ENCODE measurements at regions not wholly inside any gene's neighbourhood (a gene's known extent, or its start where the extent isn't known, plus 50 kb on each side); places are given as distances from the start of the nearest gene placed in this dataset.
"Not testable (repeated sequence)": the region's sequence is repeated elsewhere in the genome, so short reads cannot be mapped to it uniquely, and the experiment has no call there.

- DNase-seq, result no peak
Measured at GRCh38 chr17:31746884-31747495, 112.1 kb downstream of the COPRS start.

- DNase-seq, result no peak
Measured at GRCh38 chr17:31745964-31746600, 113.0 kb downstream of the COPRS start.

DNA sequence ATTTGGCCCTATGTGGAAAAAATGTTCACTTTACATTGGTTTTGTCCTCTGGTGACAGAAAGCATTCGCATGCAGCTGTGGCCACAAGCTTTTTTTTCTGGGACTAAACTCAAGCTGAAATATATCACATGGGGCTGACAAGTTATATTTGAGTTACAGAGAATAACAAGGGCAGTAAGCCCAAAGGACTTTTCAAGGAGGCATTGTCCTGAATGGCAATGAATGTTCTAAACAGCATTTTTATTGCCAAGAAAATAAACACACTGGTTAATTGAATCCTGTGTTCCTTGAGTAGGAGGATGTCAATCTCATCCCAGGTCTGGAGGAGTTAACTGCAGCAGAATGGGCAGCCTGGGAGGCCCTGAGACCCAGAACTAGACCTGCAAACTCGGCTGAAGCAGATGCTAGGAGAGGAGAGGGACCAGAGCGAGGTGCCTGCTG lies 114.5 kb downstream of the COPRS start:
- DNase-seq, result no peak

DNA sequence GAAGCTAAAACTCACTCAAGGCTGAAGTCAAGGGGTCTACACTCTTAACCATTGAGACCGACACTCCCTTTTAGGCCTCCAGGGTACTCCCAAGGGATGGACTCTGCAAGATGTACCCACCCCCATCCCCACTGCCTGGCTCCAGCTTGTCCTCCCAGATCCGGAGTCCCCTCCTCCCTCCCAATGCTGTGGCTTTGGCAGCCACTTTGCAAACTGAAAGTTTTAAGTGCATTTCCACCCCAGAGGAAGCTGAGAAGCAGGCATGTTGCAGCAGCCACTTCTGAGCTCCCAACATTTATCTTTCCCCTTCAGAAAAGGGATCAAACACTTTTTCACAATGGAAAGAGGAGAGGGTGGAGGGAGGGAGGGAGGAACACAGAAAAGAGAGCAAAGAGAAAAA lies 115.2 kb downstream of the COPRS start:
- no peak for DNase-seq

DNA sequence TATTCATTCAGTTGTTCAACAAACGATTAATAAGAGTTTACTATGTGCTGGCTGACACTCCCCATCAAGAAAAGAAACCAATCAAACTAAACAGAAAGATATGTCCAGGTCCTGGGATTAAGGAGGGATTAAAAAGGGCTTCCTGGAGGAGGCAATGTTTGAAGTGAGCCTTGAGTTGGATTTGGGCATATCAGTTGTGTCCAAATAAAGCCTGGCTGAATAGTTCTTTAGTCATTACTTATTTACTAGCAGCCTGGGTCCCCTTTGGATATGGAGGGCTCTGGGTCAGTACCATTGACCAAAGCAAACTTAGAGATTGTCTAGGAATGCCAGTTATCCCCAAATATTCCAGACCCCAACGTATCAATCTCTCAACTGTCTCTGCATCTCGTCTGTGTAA lies 117.7 kb downstream of the COPRS start:
- DNase-seq, result no peak

DNA sequence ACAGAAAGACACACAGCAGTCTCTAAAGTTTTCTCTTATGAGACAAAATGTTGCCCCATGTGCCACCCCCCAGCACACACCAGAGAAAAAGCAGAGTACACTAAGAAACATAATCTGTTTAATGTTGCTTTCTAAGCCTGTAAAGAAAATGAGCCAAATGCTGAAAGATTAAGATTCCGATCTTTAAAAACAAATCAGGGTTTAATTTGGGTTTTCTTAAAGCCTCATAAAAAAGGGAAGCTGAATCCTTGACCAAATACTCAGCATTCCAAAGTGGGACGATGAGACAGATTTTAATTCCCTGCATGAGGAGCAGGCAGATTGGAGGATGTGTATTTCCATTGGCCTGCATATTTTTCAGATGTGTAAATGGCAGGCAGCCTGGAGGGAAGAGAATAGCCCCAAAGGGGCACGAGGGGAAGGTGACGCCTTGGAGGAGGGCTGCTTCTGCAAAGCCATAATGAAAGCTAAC lies 118.4 kb downstream of the COPRS start:
- no peak for DNase-seq

- no peak for DNase-seq
Measured at GRCh38 chr17:31738996-31739699, 119.9 kb downstream of the COPRS start.

DNA sequence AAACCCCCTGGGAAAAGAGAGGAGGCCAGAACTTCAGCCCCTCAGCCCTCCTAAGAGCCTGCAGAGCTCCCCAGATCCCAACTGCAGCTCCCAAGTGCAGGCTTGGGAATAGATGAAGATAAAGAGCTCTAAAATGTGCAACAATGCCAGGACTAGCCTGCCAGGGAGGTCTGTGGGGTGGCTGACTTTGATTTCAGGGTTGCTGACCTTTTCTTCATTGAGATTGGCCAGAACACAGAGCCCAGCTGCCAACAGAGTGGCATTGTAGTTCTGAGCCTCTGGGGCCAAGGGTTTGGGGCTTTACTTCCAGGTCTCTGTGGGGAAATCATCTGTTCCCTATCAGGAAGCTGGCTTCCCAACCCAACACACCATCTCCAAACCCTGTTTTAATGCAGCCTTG lies 120.6 kb downstream of the COPRS start:
- no peak for DNase-seq

DNA sequence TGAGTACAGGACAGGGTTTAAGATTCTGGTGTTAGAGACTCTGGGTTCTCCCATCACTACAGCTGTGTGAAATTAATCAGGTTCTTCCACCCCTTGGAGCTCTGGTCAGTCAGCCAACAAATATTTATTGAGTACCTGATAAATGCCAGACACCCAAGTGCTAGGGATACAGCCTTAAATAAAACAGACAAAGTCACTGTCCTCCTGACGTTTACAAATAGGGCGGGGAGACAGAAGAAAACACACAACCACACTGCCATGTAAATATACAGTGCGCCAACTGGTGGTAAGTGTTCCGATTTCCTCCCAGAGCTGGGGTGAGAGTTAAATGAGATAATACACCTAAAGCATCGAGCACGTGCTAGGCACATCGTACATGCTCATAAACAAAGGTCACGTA lies 121.0 kb downstream of the COPRS start:
- DNase-seq, result no peak

- no peak for DNase-seq
Measured at GRCh38 chr17:31736855-31737625, 122.0 kb downstream of the COPRS start.

GRCh38 chr17:31733326-31733725 lies 125.7 kb downstream of the COPRS start:
- no peak for DNase-seq

GRCh38 chr17:31731585-31732154 lies 127.4 kb downstream of the COPRS start:
- not testable (repeated sequence) for DNase-seq

- DNase-seq, result no peak
Measured at GRCh38 chr17:31731118-31731517, 127.9 kb downstream of the COPRS start.

GRCh38 chr17:31726980-31727427 lies 132.0 kb downstream of the COPRS start:
- DNase-seq, result no peak

- no peak for DNase-seq
Measured at GRCh38 chr17:31724619-31725018, 134.4 kb downstream of the COPRS start.

- DNase-seq, result no peak
Measured at GRCh38 chr17:31724026-31724425, 135.0 kb downstream of the COPRS start.

GRCh38 chr17:31722251-31723056 lies 136.6 kb downstream of the COPRS start:
- no peak for DNase-seq

- no peak for DNase-seq
Measured at GRCh38 chr17:31721291-31722025, 137.6 kb downstream of the COPRS start.

DNA sequence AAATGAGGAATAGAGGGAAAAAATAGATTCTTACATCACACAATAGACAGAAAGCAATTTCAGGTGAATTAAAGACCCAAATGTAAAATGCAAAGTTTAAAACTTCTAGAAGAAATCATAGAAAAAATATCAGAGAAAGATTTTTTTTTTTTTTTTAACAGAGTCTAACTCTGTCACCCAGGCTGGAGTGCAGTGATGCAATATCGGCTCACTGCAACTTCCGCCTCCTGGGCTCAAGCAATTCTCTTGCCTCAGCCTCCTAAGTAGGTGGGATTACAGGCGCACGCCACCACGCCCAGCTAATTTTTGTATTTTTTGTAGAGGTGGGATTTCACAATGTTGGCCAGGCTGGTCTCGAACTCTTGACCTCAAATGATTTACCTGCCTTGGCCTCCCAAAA lies 141.8 kb downstream of the COPRS start:
- peak in 1 of 2 donors; percentile 44 for DNase-seq

DNA sequence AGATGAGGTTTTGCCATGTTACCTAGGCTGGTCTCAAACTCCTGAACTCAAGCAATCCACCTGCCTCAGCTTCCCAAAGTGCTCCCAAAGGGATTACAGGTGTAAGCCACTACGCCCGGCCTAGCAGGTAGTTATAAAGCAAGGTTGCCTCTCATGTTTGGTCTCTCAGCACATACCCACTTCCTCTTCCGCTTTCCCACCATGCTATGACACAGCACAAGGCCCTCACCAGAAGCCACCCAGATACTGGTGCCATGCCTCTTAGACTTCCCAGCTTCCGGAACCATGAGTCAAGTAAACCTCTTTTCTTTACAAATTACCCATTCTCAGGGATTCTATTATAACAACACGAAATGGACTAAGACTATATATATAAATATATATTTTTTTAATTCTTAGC lies 143.6 kb downstream of the COPRS start:
- DNase-seq, result peak; percentile 4 to 47

- DNase-seq, result no peak
Measured at GRCh38 chr17:31704483-31704882, 154.6 kb downstream of the COPRS start.

Measured in CD4-positive, alpha-beta T cell treated with Interleukin-1 beta for 1 hour (primary cell).